MCF 10A (cell line): ENCODE measurements at regions not wholly inside any gene's neighbourhood (a gene's known extent, or its start where the extent isn't known, plus 50 kb on each side); places are given as distances from the start of the nearest gene placed in this dataset.

ENCODE experiments used
- BruUV-seq: library from RNA; stranded (reverse); fragments of 400-500 nt; replicated peaks from 2 replicates; lab custom pipeline; 2021; lab: Mats Ljungman, UMichigan
- CTCF ChIA-PET: fragments of 300-600 bp; sonication (Branson Sonifier 250); formaldehyde crosslinking; extraction: SDS; loops from one replicate; lab custom pipeline; 2021; ENCODE audit warnings: antibody characterized with exemption, inconsistent platforms; lab: Yijun Ruan, JAX
- POLR2A ChIA-PET: fragments of 300-600, 350-650 bp; sonication (Branson Sonifier 250); formaldehyde crosslinking; extraction: SDS; loops from one replicate; lab custom pipeline; 2020; ENCODE audit warnings: antibody characterized with exemption, inconsistent platforms; lab: Yijun Ruan, JAX
- DNase-seq: peaks from one replicate; pipeline ENCODE4 v3.0.0-alpha.2; 2018; ENCODE audit not compliant: unreplicated experiment
- H3K27ac Mint-ChIP-seq: one replicate; pipeline ENCODE4 v1.8.0; 2022; ENCODE audit warnings: mild to moderate bottlenecking, low read depth, mixed read lengths; ENCODE audit not compliant: unreplicated experiment
- H3K27me3 Mint-ChIP-seq: one replicate; pipeline ENCODE4 v1.8.0; 2022; ENCODE audit warnings: mixed read lengths; ENCODE audit not compliant: insufficient read depth, unreplicated experiment
- H3K36me3 Mint-ChIP-seq: one replicate; pipeline ENCODE4 v1.8.0; 2022; ENCODE audit warnings: mild to moderate bottlenecking, moderate library complexity, mixed read lengths; ENCODE audit not compliant: insufficient read depth, unreplicated experiment
- H3K4me1 Mint-ChIP-seq: one replicate; pipeline ENCODE4 v1.8.0; 2022; ENCODE audit warnings: mixed read lengths; ENCODE audit not compliant: insufficient read depth, unreplicated experiment
- H3K4me3 Mint-ChIP-seq: one replicate; pipeline ENCODE4 v1.8.0; 2022; ENCODE audit warnings: mild to moderate bottlenecking, moderate library complexity, mixed read lengths; ENCODE audit not compliant: unreplicated experiment
- H3K9me3 Mint-ChIP-seq: one replicate; pipeline ENCODE4 v1.8.0; 2022; ENCODE audit warnings: mixed read lengths; ENCODE audit not compliant: unreplicated experiment
- intact Hi-C: fragments of 100-400 bp; cut with micrococcal nuclease; formaldehyde crosslinking; loops from 2 replicates; pipeline ENCODE4 v1.14.1; 2022
- TF ChIP-seq, protein P1 (sequence below): fragments of 200-600 bp; IDR thresholded peaks from one replicate; pipeline ENCODE4 v1.8.0; 2022; ENCODE audit warnings: antibody characterized with exemption, mild to moderate bottlenecking; ENCODE audit not compliant: unreplicated experiment

DNA sequence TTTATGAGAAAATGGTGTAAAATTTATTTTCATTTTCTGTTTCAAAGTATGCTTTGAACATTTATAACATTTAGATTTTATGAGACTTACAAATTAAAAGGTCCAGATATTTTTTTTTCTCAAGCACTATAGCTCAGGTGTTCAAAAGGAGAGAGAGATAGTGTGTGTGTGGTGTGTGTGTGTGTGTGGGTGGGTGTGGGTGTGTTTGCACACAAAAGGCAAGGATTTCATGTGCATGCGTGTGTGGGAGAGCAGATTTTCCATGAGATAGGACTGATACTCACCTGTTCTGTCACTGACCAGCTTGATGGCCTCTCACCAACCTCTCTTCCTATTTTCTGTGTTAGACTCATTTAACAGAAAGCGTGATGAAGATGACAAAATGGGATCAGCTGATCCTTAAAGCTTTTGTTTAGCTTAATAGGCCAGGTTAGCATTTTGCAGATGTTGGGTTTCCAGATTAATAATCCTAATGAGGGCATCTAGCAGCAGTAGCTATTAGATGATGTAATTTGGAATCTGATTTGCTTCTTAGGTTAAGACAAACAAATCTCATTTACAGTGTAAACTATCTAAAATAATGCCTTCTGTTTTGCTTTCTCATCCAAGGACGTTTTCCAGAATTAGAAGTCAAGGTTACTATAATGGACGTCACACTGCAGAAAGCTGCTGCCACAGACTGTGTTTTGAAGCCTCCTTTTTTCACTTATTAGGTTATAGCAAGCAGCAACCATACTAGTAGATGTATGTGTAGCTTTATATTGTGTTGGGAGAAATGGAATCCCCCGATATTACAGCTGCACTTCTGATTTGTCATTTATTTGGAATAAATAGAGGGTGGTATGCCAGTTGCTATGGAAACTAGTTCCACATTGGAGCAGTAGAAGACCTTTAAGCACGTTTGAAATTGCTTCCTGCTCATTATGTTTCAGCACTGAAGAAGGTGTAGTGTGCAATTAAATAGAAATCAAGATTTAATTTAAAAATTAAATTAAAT is 355.6 kb downstream of the TAF11L14 start:
- H3K4me1 Mint-ChIP-seq, result no peaks in the 10 kb centered on the region
- no peak overlapping the region for H3K4me3 Mint-ChIP-seq
- H3K36me3 Mint-ChIP-seq, result no peaks in the 10 kb centered on the region
- no peaks in the 10 kb centered on the region for H3K9me3 Mint-ChIP-seq
- TF ChIP-seq, protein P1, sequence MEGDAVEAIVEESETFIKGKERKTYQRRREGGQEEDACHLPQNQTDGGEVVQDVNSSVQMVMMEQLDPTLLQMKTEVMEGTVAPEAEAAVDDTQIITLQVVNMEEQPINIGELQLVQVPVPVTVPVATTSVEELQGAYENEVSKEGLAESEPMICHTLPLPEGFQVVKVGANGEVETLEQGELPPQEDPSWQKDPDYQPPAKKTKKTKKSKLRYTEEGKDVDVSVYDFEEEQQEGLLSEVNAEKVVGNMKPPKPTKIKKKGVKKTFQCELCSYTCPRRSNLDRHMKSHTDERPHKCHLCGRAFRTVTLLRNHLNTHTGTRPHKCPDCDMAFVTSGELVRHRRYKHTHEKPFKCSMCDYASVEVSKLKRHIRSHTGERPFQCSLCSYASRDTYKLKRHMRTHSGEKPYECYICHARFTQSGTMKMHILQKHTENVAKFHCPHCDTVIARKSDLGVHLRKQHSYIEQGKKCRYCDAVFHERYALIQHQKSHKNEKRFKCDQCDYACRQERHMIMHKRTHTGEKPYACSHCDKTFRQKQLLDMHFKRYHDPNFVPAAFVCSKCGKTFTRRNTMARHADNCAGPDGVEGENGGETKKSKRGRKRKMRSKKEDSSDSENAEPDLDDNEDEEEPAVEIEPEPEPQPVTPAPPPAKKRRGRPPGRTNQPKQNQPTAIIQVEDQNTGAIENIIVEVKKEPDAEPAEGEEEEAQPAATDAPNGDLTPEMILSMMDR, result no peak
- H3K27me3 Mint-ChIP-seq, result no peaks in the 10 kb centered on the region
- intact Hi-C loops, result no loop called here
- ChIA-PET POLR2A (no interaction called here), CTCF (interaction anchor here (0.7 kb wide), 1 partner anchor 288 kb away, joined by 3 read pairs; no protein-coding TSS in a partner anchor)
- no peak overlapping the region for H3K27ac Mint-ChIP-seq
- DNase-seq, result no peak
- no TSS peak for BruUV-seq

DNA sequence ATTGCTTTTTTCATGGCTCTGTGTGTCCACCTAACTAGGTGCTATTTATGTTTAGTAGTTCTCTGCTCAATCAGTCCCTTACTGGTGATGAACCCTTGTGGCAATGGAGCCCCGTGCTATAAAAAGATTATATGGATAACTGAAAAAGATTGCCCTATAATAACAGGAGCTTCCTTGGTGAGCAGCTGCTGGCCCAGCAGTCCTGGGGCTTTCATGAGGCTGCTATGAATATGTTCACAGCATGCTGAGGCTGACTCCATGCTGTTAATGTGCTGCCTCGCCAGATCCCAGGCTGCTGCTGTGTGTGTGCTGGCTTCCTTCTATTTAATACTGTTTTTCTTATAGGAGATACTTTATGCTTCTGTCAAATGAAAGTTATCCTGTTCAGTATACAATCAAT is 357.5 kb downstream of the TAF11L14 start:
- TF ChIP-seq, protein P1, result no peak
- Mint-ChIP-seq H3K27ac (no peak overlapping the region), H3K27me3 (no peaks in the 10 kb centered on the region), H3K4me3 (no peak overlapping the region), H3K36me3 (no peaks in the 10 kb centered on the region), H3K4me1 (no peaks in the 10 kb centered on the region), H3K9me3 (no peaks in the 10 kb centered on the region)
- CTCF ChIA-PET, result interaction anchor here (0.5 to 1.2 kb wide), 2 partner anchors 10 to 52 kb away, joined by 3 read pairs; no protein-coding TSS in a partner anchor
- BruUV-seq, result no TSS peak
- intact Hi-C loops, result no loop called here
- no peak for DNase-seq
- POLR2A ChIA-PET, result no interaction called here

- no peak for DNase-seq
- POLR2A ChIA-PET, result no interaction called here
- CTCF ChIA-PET, result interaction anchor here (0.5 kb wide), 1 partner anchor 52 kb away, joined by 3 read pairs; no protein-coding TSS in a partner anchor
- intact Hi-C loops, result no loop called here
- no peaks in the 10 kb centered on the region for H3K9me3 Mint-ChIP-seq
- no TSS peak for BruUV-seq
- H3K27ac Mint-ChIP-seq, result no peak overlapping the region
- H3K4me3 Mint-ChIP-seq, result no peak overlapping the region
- TF ChIP-seq, protein P1, result no peak
- no peaks in the 10 kb centered on the region for H3K27me3 Mint-ChIP-seq
- H3K36me3 Mint-ChIP-seq, result no peaks in the 10 kb centered on the region
- no peaks in the 10 kb centered on the region for H3K4me1 Mint-ChIP-seq
Observed at GRCh38 chr5:17992291-17992690, 358.0 kb downstream of the TAF11L14 start.

GRCh38 chr5:17995997-17996396 is 361.7 kb downstream of the TAF11L14 start:
- TF ChIP-seq, protein P1, result no peak
- no peak for DNase-seq
- intact Hi-C loops, result no loop called here
- CTCF ChIA-PET, result no interaction called here
- H3K4me1 Mint-ChIP-seq, result no peaks in the 10 kb centered on the region
- no peak overlapping the region for H3K4me3 Mint-ChIP-seq
- BruUV-seq, result no TSS peak
- H3K27me3 Mint-ChIP-seq, result no peaks in the 10 kb centered on the region
- POLR2A ChIA-PET, result no interaction called here
- H3K36me3 Mint-ChIP-seq, result no peaks in the 10 kb centered on the region
- H3K9me3 Mint-ChIP-seq, result no peaks in the 10 kb centered on the region
- H3K27ac Mint-ChIP-seq, result no peak overlapping the region
